HepG2 (cell line): ENCODE measurements at regions not wholly inside any gene's neighbourhood (a gene's known extent, or its start where the extent isn't known, plus 50 kb on each side); places are given as distances from the start of the nearest gene placed in this dataset.

Source experiments
- ATAC-seq: fragments of 200-7000 bp; cut with Tn5 transposase; 3 replicates; pipeline ENCODE4 v1.9.1; 2020; ENCODE audit warnings: mild to moderate bottlenecking, moderate library complexity
- BruUV-seq: library from RNA; stranded (reverse); fragments of 400-500 nt; replicated peaks from 2 replicates; lab custom pipeline; 2021; lab: Mats Ljungman, UMichigan
- CTCF ChIA-PET: fragments of 300-600 bp; formaldehyde crosslinking; extraction: SDS; loops from one replicate; lab custom pipeline; 2021; ENCODE audit warnings: low total read pairs, inconsistent platforms, low intra/inter-chr PET ratio; lab: Yijun Ruan, JAX
- POLR2A ChIA-PET: fragments of 350-600 bp; sonication (Branson Sonifier 250); formaldehyde crosslinking; loops from one replicate; lab custom pipeline; 2020; ENCODE audit warnings: antibody characterized with exemption, inconsistent platforms; lab: Yijun Ruan, JAX
- DNase-seq: peaks from one replicate; pipeline ENCODE4 v3.0.0-alpha.2; 2015; ENCODE audit warnings: low spot score
- FAIRE-seq: peaks from 3 replicates; lab custom pipeline; 2011; peaks lifted over from hg19 to GRCh38; lab: Jason Lieb, UNC
- H2AFZ ChIP-seq: one replicate; pipeline ENCODE4 v1.6.1; 2011; ENCODE audit warnings: low read length, inconsistent platforms
- H3K27ac ChIP-seq: fragments of 300-600 bp; 3 replicates; pipeline ENCODE4 v1.8.0; 2011; ENCODE audit warnings: mixed run types, mild to moderate bottlenecking, mixed read lengths, low read length, inconsistent platforms; ENCODE audit not compliant: insufficient read depth; ENCODE audit errors: extremely low read length
- H3K27me3 ChIP-seq, 2 experiments: fragments of 200-600 bp in 1 of 2; 2 replicates in 1 of 2; 3 replicates in 1 of 2; pipeline versions ENCODE4 v1.6.0 to v1.8.0; 2011; ENCODE audit warnings: low read length in 2 of 2, mild to moderate bottlenecking in 2 of 2, moderate library complexity in 2 of 2, inconsistent platforms in 1 of 2; ENCODE audit not compliant: insufficient read depth in 2 of 2, control insufficient read depth in 1 of 2
- H3K36me3 ChIP-seq, 2 experiments: fragments of 200-600 bp in 1 of 2; replicated peaks in 1 of 2; 2 replicates in 1 of 2; 3 replicates in 1 of 2; pipeline versions ENCODE4 v1.5.1 to v1.8.0; 2011; ENCODE audit warnings: low read length in 2 of 2, inconsistent platforms in 1 of 2; ENCODE audit not compliant: insufficient read depth in 2 of 2, control insufficient read depth in 1 of 2
- H3K4me1 ChIP-seq: 2 replicates; pipeline ENCODE4 v1.5.1; 2012; ENCODE audit warnings: low read length, inconsistent platforms; ENCODE audit not compliant: insufficient read depth
- H3K4me2 ChIP-seq: 2 replicates; pipeline ENCODE4 v1.6.0; 2011; ENCODE audit warnings: low read depth, low read length, inconsistent platforms
- H3K4me3 ChIP-seq, 3 experiments: fragments of 200-600 bp in 1 of 3; sonication (generic), shearing (Covaris generic) in 1 of 3; replicated peaks in 1 of 3; 2 replicates each; pipeline ENCODE4 v1.5.1; 2011 to 2016; ENCODE audit warnings: low read length in 3 of 3, inconsistent platforms in 2 of 3, low read depth in 2 of 3, mild to moderate bottlenecking in 2 of 3, control low read depth in 1 of 3, mixed read lengths in 1 of 3; ENCODE audit not compliant: insufficient read depth in 1 of 3
- H3K79me2 ChIP-seq: one replicate; pipeline ENCODE4 v1.6.1; 2011; ENCODE audit warnings: low read length, inconsistent platforms; ENCODE audit not compliant: insufficient read depth
- H3K9ac ChIP-seq: 2 replicates; pipeline ENCODE4 v1.6.0; 2011; ENCODE audit warnings: mild to moderate bottlenecking, low read depth, low read length, inconsistent platforms; ENCODE audit not compliant: insufficient read depth
- H3K9me3 ChIP-seq: 2 replicates; pipeline ENCODE4 v1.5.1; 2012; ENCODE audit warnings: mild to moderate bottlenecking, low read length
- H4K20me1 ChIP-seq: 2 replicates; pipeline ENCODE4 v1.6.0; 2011; ENCODE audit warnings: inconsistent platforms, mild to moderate bottlenecking, low read length, moderate library complexity; ENCODE audit not compliant: insufficient read depth
- KDM6A ChIP-seq: IDR thresholded peaks from 2 replicates; pipeline ENCODE4 v1.6.1; 2016; ENCODE audit warnings: low read depth
- SNAPC4 ChIP-seq: sonication (generic); formaldehyde crosslinking; IDR thresholded peaks from 2 replicates; pipeline ENCODE4 v1.4.0; 2020; ENCODE audit warnings: mild to moderate bottlenecking, missing genetic modification reagents
- SRSF4 ChIP-seq: fragments of 200-400 bp; formaldehyde crosslinking; IDR thresholded peaks from one replicate; pipeline ENCODE4 v1.6.1; 2018; ENCODE audit warnings: mild to moderate bottlenecking, low read depth, low read length, moderate library complexity; ENCODE audit not compliant: poor library complexity, severe bottlenecking
- ZFP62 ChIP-seq: sonication (generic); formaldehyde crosslinking; IDR thresholded peaks from 2 replicates; pipeline ENCODE4 v1.4.0; 2020; ENCODE audit warnings: missing genetic modification reagents
- ZNF720 ChIP-seq: sonication (generic); formaldehyde crosslinking; IDR thresholded peaks from 2 replicates; pipeline ENCODE4 v1.4.0; 2020; ENCODE audit warnings: missing genetic modification reagents
- WGBS: methylation state at CpG from one replicate; pipeline ENCODE4 v1.1.6; 2017; ENCODE audit warnings: low lambda C conversion rate; 5-methylcytosine and 5-hydroxymethylcytosine counted together
- in situ Hi-C: cut with HindIII; loops from 2 replicates; pipeline ENCODE4 v1.10.0; 2017; ENCODE audit warnings: low pct_unique_long_range_greater_than_20kb; ENCODE audit not compliant: extremely low pct_ligation_motif_present
- intact Hi-C: fragments of 100-400 bp; cut with micrococcal nuclease; formaldehyde crosslinking; loops from one replicate; pipeline ENCODE4 v1.10.0; 2022; ENCODE audit not compliant: unreplicated experiment

DNA sequence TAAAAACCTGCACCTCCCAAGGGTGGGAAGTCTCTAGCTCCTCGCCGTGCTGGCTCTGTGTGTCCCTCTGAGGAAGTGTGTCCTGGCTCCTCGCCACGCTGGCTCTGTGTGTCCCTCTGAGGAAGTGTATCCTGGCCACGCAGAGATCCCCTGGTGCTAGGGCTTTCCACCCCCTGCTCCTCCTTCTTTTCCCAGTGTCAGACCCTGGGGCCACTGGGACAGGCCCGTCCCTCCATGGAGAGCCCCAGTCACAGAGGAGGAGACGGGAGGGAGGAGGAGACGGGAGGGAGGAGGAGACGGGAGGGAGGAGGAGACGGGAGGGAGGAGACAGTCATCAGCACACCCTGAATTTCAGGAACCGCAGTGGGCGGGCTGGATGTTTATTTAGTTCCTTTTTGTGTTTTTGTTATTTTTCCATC lies 53.8 kb upstream of the HGFAC start:
- ATAC-seq (no peak), FAIRE-seq (no peak), DNase-seq (no peak)
- Histone ChIP-seq H4K20me1 (no peaks in the 10 kb centered on the region), H3K79me2 (peaks cover 12% of the 10 kb centered on the region), H3K36me3 (peaks cover 0 to 2% of the 10 kb centered on the region in 2 experiments; a peak in 1 of 5 replicates), H3K4me2 (no peak overlapping the region), H3K4me1 (peaks cover 46% of the 10 kb centered on the region), H2AFZ (no peak overlapping the region), H3K9ac (no peak overlapping the region), H3K27ac (no peak overlapping the region), H3K27me3 (no peaks in the 10 kb centered on the region), H3K4me3 (no peak overlapping the region), H3K9me3 (no peaks in the 10 kb centered on the region)
- TF ChIP-seq ZNF720 (CRISPR knock-in tag) (no peak), KDM6A (CRISPR knock-in tag) (no peak), ZFP62 (CRISPR knock-in tag) (no peak), SNAPC4 (CRISPR knock-in tag) (no peak), SRSF4 (no peak)
- in situ Hi-C loops, result no loop called here
- ChIA-PET POLR2A (no interaction called here), CTCF (no interaction called here)
- no TSS peak for BruUV-seq
- WGBS, result 88% methylated on average over 9 of the region's 12 CpGs
- intact Hi-C loops, result no loop called here
